ENCODE measurements at regions not wholly inside any gene's neighbourhood (a gene's known extent, or its start where the extent isn't known, plus 50 kb on each side); places are given as distances from the start of the nearest gene placed in this dataset.

GRCh38 chr9:109599711-109600110 is 101.6 kb upstream of the PTPN3 start:
- no peak for TF ChIP-seq POLR2A (IDR thresholded peaks at IDR 0.05)
- Histone ChIP-seq H3K4me1 (no peaks in the 10 kb centered on the region), H3K4me3 (no peak overlapping the region), H3K36me3 (no peaks in the 10 kb centered on the region), H3K9me3 (no peaks in the 10 kb centered on the region), H3K27me3 (replicated peaks in 1 of 7) (peaks cover 0 to 7% (median 0%) of the 10 kb centered on the region in 7 donors), H3K27ac (no peak overlapping the region)
- DNase-seq: no peak
- 69 to 85% (median 76%) methylated on average over 6 of the region's 6 CpGs for WGBS, 5 donors
- intact Hi-C loops (cut with DNase I; ENCODE audit: low total_unique reads): no loop called here

GRCh38 chr9:109600142-109600541 is 102.0 kb upstream of the PTPN3 start:
- Histone ChIP-seq H3K4me3 (no peak overlapping the region), H3K4me1 (no peaks in the 10 kb centered on the region), H3K27ac (no peak overlapping the region), H3K9me3 (no peaks in the 10 kb centered on the region), H3K36me3 (no peaks in the 10 kb centered on the region), H3K27me3 (replicated peaks in 1 of 7) (peaks cover 0 to 7% (median 0%) of the 10 kb centered on the region in 7 donors)
- 25 to 38% (median 35%) methylated on average over 2 of the region's 2 CpGs for WGBS, 5 donors
- no peak for DNase-seq
- intact Hi-C loops (cut with DNase I; ENCODE audit: low total_unique reads): no loop called here
- no peak for TF ChIP-seq CTCF (IDR thresholded peaks at IDR 0.05 in 8 of 11, conservative IDR thresholded peaks at IDR 0.05 in 3 of 11)
- TF ChIP-seq POLR2AphosphoS5 (IDR thresholded peaks at IDR 0.05): no peak
- TF ChIP-seq POLR2A (IDR thresholded peaks at IDR 0.05): no peak

- TF ChIP-seq POLR2A (IDR thresholded peaks at IDR 0.05) (no peak), POLR2AphosphoS5 (IDR thresholded peaks at IDR 0.05) (no peak), CTCF (IDR thresholded peaks at IDR 0.05 in 8 of 11, conservative IDR thresholded peaks at IDR 0.05 in 3 of 11) (no peak)
- H3K4me3 ChIP-seq: no peak overlapping the region
- no peak overlapping the region for H3K27ac ChIP-seq
- intact Hi-C loops (cut with DNase I; ENCODE audit: low total_unique reads): no loop called here
- DNase-seq: no peak
- 73 to 100% (median 93%) methylated on average over 1 of the region's 1 CpG for WGBS, 5 donors
- H3K36me3 ChIP-seq: no peaks in the 10 kb centered on the region
- no peaks in the 10 kb centered on the region for H3K4me1 ChIP-seq
- H3K9me3 ChIP-seq: no peaks in the 10 kb centered on the region
- H3K27me3 ChIP-seq (replicated peaks in 1 of 7): peaks cover 0 to 7% (median 0%) of the 10 kb centered on the region in 7 donors
Observed at GRCh38 chr9:109601181-109601580, 103.1 kb upstream of the PTPN3 start.

GRCh38 chr9:109602987-109603386 is 104.9 kb upstream of the PTPN3 start:
- Histone ChIP-seq H3K9me3 (no peaks in the 10 kb centered on the region), H3K4me1 (no peaks in the 10 kb centered on the region), H3K27ac (no peak overlapping the region), H3K36me3 (no peaks in the 10 kb centered on the region), H3K4me3 (no peak overlapping the region), H3K27me3 (replicated peaks in 1 of 7) (peaks cover 0 to 7% (median 0%) of the 10 kb centered on the region in 7 donors)
- intact Hi-C loops (cut with DNase I; ENCODE audit: low total_unique reads): no loop called here
- DNase-seq: no peak
- TF ChIP-seq POLR2A (IDR thresholded peaks at IDR 0.05) (no peak), POLR2AphosphoS5 (IDR thresholded peaks at IDR 0.05) (no peak), CTCF (IDR thresholded peaks at IDR 0.05 in 8 of 11, conservative IDR thresholded peaks at IDR 0.05 in 3 of 11) (no peak)
- WGBS, 5 donors: 80 to 81% (median 80%) methylated on average over 4 of the region's 4 CpGs

GRCh38 chr9:109604131-109604530 is 106.0 kb upstream of the PTPN3 start:
- DNase-seq: no peak
- WGBS, 5 donors: 69 to 92% (median 75%) methylated on average over 6 of the region's 6 CpGs
- TF ChIP-seq POLR2AphosphoS5 (IDR thresholded peaks at IDR 0.05) (no peak), CTCF (IDR thresholded peaks at IDR 0.05 in 8 of 11, conservative IDR thresholded peaks at IDR 0.05 in 3 of 11) (no peak), POLR2A (IDR thresholded peaks at IDR 0.05) (no peak)
- Histone ChIP-seq H3K36me3 (no peaks in the 10 kb centered on the region), H3K9me3 (no peaks in the 10 kb centered on the region), H3K4me3 (no peak overlapping the region), H3K27me3 (replicated peaks in 1 of 7) (peaks cover 0 to 7% (median 0%) of the 10 kb centered on the region in 7 donors), H3K4me1 (no peaks in the 10 kb centered on the region), H3K27ac (no peak overlapping the region)
- intact Hi-C loops (cut with DNase I; ENCODE audit: low total_unique reads): no loop called here

Data from spleen (tissue), 11 donors.